OCI-LY7 (cell line): ENCODE measurements at regions not wholly inside any gene's neighbourhood (a gene's known extent, or its start where the extent isn't known, plus 50 kb on each side); places are given as distances from the start of the nearest gene placed in this dataset.

ENCODE experiments used
- CTCF ChIP-seq: fragments of 200-600 bp; sonication (generic); conservative IDR thresholded peaks from 2 replicates; pipeline ENCODE4 v1.5.1; 2014; ENCODE audit warnings: mild to moderate bottlenecking, antibody characterized with exemption, low read length, moderate library complexity, mixed read lengths
- EZH2phosphoT487 ChIP-seq: fragments of 200-600 bp; sonication (generic); IDR thresholded peaks from 2 replicates; pipeline ENCODE4 v1.6.1; 2018; ENCODE audit warnings: low read depth, borderline replicate concordance, mild to moderate bottlenecking, mixed run types, antibody characterized with exemption, low read length, moderate library complexity, mixed read lengths

- TF ChIP-seq CTCF, result peak; percentile 45; the same call in 1 of the 2 replicates
- no peak for TF ChIP-seq EZH2phosphoT487
Observed at GRCh38 chr4:165700855-165701254, 172.2 kb upstream of the TLL1 start.
